H1 (cell line): ENCODE measurements at regions not wholly inside any gene's neighbourhood (a gene's known extent, or its start where the extent isn't known, plus 50 kb on each side); places are given as distances from the start of the nearest gene placed in this dataset.

Experiments used
- CTCF ChIA-PET: fragments of 300-600 bp; sonication (Branson Sonifier 250); formaldehyde crosslinking; loops from one replicate; lab custom pipeline; 2021; ENCODE audit not compliant: partially characterized antibody; lab: Charles Lee
- POLR2A ChIA-PET: fragments of 300-600 bp; sonication (Branson Sonifier 250); formaldehyde crosslinking; loops from one replicate; lab custom pipeline; 2021; ENCODE audit warnings: inconsistent platforms; ENCODE audit not compliant: partially characterized antibody; lab: Charles Lee
- DNase-seq, 2 experiments: peaks; one replicate each; pipeline versions ENCODE4 v3.0.0 to v3.0.0-alpha.2; 2010 to 2022; ENCODE audit warnings: low spot score in 2 of 2, low read depth in 1 of 2, mixed read lengths in 1 of 2
- FAIRE-seq: peaks from 2 replicates; lab custom pipeline; 2011; peaks lifted over from hg19 to GRCh38; lab: Jason Lieb, UNC
- H2AFZ ChIP-seq: 2 replicates; pipeline ENCODE4 v1.8.1; 2012; ENCODE audit warnings: low read length, inconsistent platforms
- H2AK5ac ChIP-seq: 2 replicates; pipeline ENCODE4 v1.6.1; 2013; ENCODE audit warnings: low read depth, low read length
- H2BK120ac ChIP-seq: replicated peaks from 2 replicates; pipeline ENCODE3; 2013; ENCODE audit warnings: low read depth, low read length, inconsistent platforms
- H2BK12ac ChIP-seq: 2 replicates; pipeline ENCODE4 v1.6.1; 2013; ENCODE audit warnings: low read depth, low read length
- H2BK15ac ChIP-seq: 2 replicates; pipeline ENCODE4 v1.6.1; 2013; ENCODE audit warnings: low read length
- H2BK20ac ChIP-seq: 2 replicates; pipeline ENCODE4 v1.6.1; 2013; ENCODE audit warnings: low read length
- H2BK5ac ChIP-seq: 2 replicates; pipeline ENCODE4 v1.6.1; 2013; ENCODE audit warnings: low read depth, low read length
- H3K14ac ChIP-seq: 2 replicates; pipeline ENCODE4 v1.6.1; 2013; ENCODE audit warnings: inconsistent platforms; ENCODE audit not compliant: insufficient read length
- H3K18ac ChIP-seq: 2 replicates; pipeline ENCODE4 v1.6.1; 2013; ENCODE audit warnings: low read length; ENCODE audit errors: extremely low read depth
- H3K23ac ChIP-seq: 2 replicates; pipeline ENCODE4 v1.6.1; 2013; ENCODE audit warnings: inconsistent platforms; ENCODE audit not compliant: insufficient read length
- H3K23me2 ChIP-seq: 2 replicates; pipeline ENCODE4 v1.6.1; 2013; ENCODE audit warnings: low read depth, low read length
- H3K27ac ChIP-seq: 2 replicates; pipeline ENCODE4 v1.6.1; 2011; ENCODE audit warnings: low read depth, low read length, inconsistent platforms
- H3K27me3 ChIP-seq, 4 experiments: replicated peaks in 1 of 4; 1 replicate in 1 of 4; 2 replicates in 3 of 4; pipeline versions ENCODE4 v1.6.1 to v1.8.1; 2011 to 2013; ENCODE audit warnings: low read length in 3 of 4, mild to moderate bottlenecking in 3 of 4, inconsistent platforms in 2 of 4, mixed read lengths in 2 of 4, moderate library complexity in 1 of 4; ENCODE audit not compliant: control insufficient read depth in 3 of 4, insufficient read depth in 3 of 4; ENCODE audit errors: extremely low read depth in 1 of 4
- H3K36me3 ChIP-seq, 4 experiments: 2 replicates each; pipeline versions ENCODE4 v1.6.1 to v1.8.1; 2011 to 2013; ENCODE audit warnings: mild to moderate bottlenecking in 4 of 4, low read length in 3 of 4, moderate library complexity in 2 of 4, control low read depth in 1 of 4, inconsistent platforms in 1 of 4; ENCODE audit not compliant: insufficient read depth in 4 of 4, control insufficient read depth in 2 of 4
- H3K4ac ChIP-seq: replicated peaks from 2 replicates; pipeline ENCODE3; 2013; ENCODE audit warnings: low read length, low read depth, mixed read lengths, inconsistent platforms; ENCODE audit not compliant: insufficient read length
- H3K4me1 ChIP-seq, 4 experiments: replicated peaks in 1 of 4; 1 replicate in 1 of 4; 2 replicates in 3 of 4; pipeline versions ENCODE4 v1.6.1 to v1.8.1; 2011 to 2013; ENCODE audit warnings: low read length in 3 of 4, inconsistent platforms in 2 of 4, mixed read lengths in 1 of 4; ENCODE audit not compliant: insufficient read depth in 4 of 4, control insufficient read depth in 3 of 4
- H3K4me2 ChIP-seq, 2 experiments: 2 replicates each; pipeline versions ENCODE4 v1.6.1 to v1.8.1; 2011 to 2013; ENCODE audit warnings: low read depth in 2 of 2, low read length in 2 of 2, control low read depth in 1 of 2, inconsistent platforms in 1 of 2, mild to moderate bottlenecking in 1 of 2; ENCODE audit not compliant: insufficient read depth in 1 of 2
- H3K4me3 ChIP-seq, 4 experiments: fragments of 200-600, 300-600 bp in 1 of 4; sonication (generic), shearing (Covaris generic), sonication (Bioruptor Twin) in 1 of 4; 2 replicates each; pipeline versions ENCODE4 v1.5.1 to v1.8.1; 2011 to 2016; ENCODE audit warnings: low read length in 4 of 4, low read depth in 3 of 4, control low read depth in 2 of 4, inconsistent platforms in 2 of 4, mild to moderate bottlenecking in 2 of 4, mixed read lengths in 1 of 4, moderate library complexity in 1 of 4; ENCODE audit not compliant: insufficient read depth in 2 of 4; ENCODE audit errors: extremely low read depth in 1 of 4
- H3K56ac ChIP-seq: replicated peaks from 2 replicates; pipeline ENCODE3; 2013; ENCODE audit warnings: low read depth, mild to moderate bottlenecking, mixed read lengths, low read length, inconsistent platforms; ENCODE audit not compliant: insufficient read length
- H3K79me1 ChIP-seq: 2 replicates; pipeline ENCODE4 v1.6.1; 2013; ENCODE audit warnings: low read depth, low read length, control low read depth
- H3K79me2 ChIP-seq, 2 experiments: 2 replicates each; pipeline versions ENCODE4 v1.6.1 to v1.8.1; 2012 to 2013; ENCODE audit warnings: low read length in 2 of 2, mild to moderate bottlenecking in 2 of 2, inconsistent platforms in 1 of 2; ENCODE audit not compliant: insufficient read depth in 2 of 2, control insufficient read depth in 1 of 2
- H3K9ac ChIP-seq, 4 experiments: replicated peaks in 1 of 4; 1 replicate in 1 of 4; 2 replicates in 3 of 4; pipeline versions ENCODE4 v1.6.1 to v1.8.1; 2011 to 2013; ENCODE audit warnings: low read depth in 3 of 4, low read length in 3 of 4, control low read depth in 2 of 4, mild to moderate bottlenecking in 2 of 4, moderate library complexity in 2 of 4, inconsistent platforms in 1 of 4; ENCODE audit errors: extremely low read depth in 1 of 4
- H3K9me3 ChIP-seq, 2 experiments: 2 replicates each; pipeline versions ENCODE4 v1.6.1 to v1.8.1; 2012 to 2013; ENCODE audit warnings: mild to moderate bottlenecking in 2 of 2, moderate library complexity in 2 of 2, control low read depth in 1 of 2, inconsistent platforms in 1 of 2, low read depth in 1 of 2, low read length in 1 of 2, mixed read lengths in 1 of 2; ENCODE audit not compliant: insufficient read depth in 2 of 2
- H4K20me1 ChIP-seq, 2 experiments: replicated peaks in 1 of 2; 2 replicates each; pipeline versions ENCODE3 to v1.8.1; 2011 to 2013; ENCODE audit warnings: inconsistent platforms in 2 of 2, low read length in 2 of 2, mild to moderate bottlenecking in 1 of 2; ENCODE audit not compliant: insufficient read depth in 2 of 2, control insufficient read depth in 1 of 2
- H4K5ac ChIP-seq: 2 replicates; pipeline ENCODE4 v1.6.1; 2013; ENCODE audit warnings: low read length, low read depth, mixed read lengths, inconsistent platforms; ENCODE audit not compliant: insufficient read length
- H4K8ac ChIP-seq: 2 replicates; pipeline ENCODE4 v1.8.0; 2013; ENCODE audit warnings: mild to moderate bottlenecking, moderate library complexity, low read length, inconsistent platforms; ENCODE audit not compliant: insufficient read depth; ENCODE audit errors: extremely low read depth
- H4K91ac ChIP-seq: replicated peaks from 2 replicates; pipeline ENCODE3; 2013; ENCODE audit warnings: low read length, mixed read lengths, inconsistent platforms; ENCODE audit not compliant: insufficient read length
- CREB1 ChIP-seq: IDR thresholded peaks from 2 replicates; pipeline ENCODE4 v1.6.1; 2012; ENCODE audit warnings: inconsistent platforms
- MAX ChIP-seq: IDR thresholded peaks from 2 replicates; pipeline ENCODE4 v1.6.1; 2012; ENCODE audit warnings: inconsistent platforms
- SAP30 ChIP-seq: fragments of 300-600 bp; sonication (generic); IDR thresholded peaks from 2 replicates; pipeline ENCODE4 v1.7.1; 2012; ENCODE audit warnings: low read length, moderate library complexity, mild to moderate bottlenecking, inconsistent platforms; ENCODE audit not compliant: insufficient read depth, insufficient replicate concordance

GRCh38 chr3:26763723-26764122 is 141.2 kb downstream of the LRRC3B start:
- H3K4me1 ChIP-seq: no peaks in the 10 kb centered on the region
- no peak overlapping the region for H2BK5ac ChIP-seq
- H3K14ac ChIP-seq: no peak overlapping the region
- no peak overlapping the region for H3K56ac ChIP-seq
- H3K79me1 ChIP-seq: no peaks in the 10 kb centered on the region
- no peak overlapping the region for H2AFZ ChIP-seq
- H2BK15ac ChIP-seq: no peak overlapping the region
- no peak overlapping the region for H2BK12ac ChIP-seq
- FAIRE-seq (no peak), DNase-seq (no peak)
- POLR2A ChIA-PET: no interaction called here
- H3K4me2 ChIP-seq: no peak overlapping the region
- no peaks in the 10 kb centered on the region for H3K27me3 ChIP-seq
- peaks cover 4% of the 10 kb centered on the region; the same call in 1 of the 2 replicates for H3K23me2 ChIP-seq
- no peak overlapping the region for H4K5ac ChIP-seq
- H4K91ac ChIP-seq: no peak overlapping the region
- no peak overlapping the region for H3K27ac ChIP-seq
- H2AK5ac ChIP-seq: no peak overlapping the region
- no peak overlapping the region for H2BK20ac ChIP-seq
- no peak overlapping the region for H3K23ac ChIP-seq
- no peaks in the 10 kb centered on the region for H3K79me2 ChIP-seq
- CTCF ChIA-PET: no interaction called here
- H3K36me3 ChIP-seq: no peaks in the 10 kb centered on the region
- H3K9me3 ChIP-seq: no peaks in the 10 kb centered on the region
- no peak overlapping the region for H3K4ac ChIP-seq
- H4K20me1 ChIP-seq: no peaks in the 10 kb centered on the region
- no peak overlapping the region for H3K4me3 ChIP-seq
- H2BK120ac ChIP-seq: no peak overlapping the region
- no peak overlapping the region for H3K9ac ChIP-seq
- no peak overlapping the region for H4K8ac ChIP-seq
- H3K18ac ChIP-seq: no peak overlapping the region
- TF ChIP-seq MAX (no peak), CREB1 (no peak), SAP30 (no peak)
